Adipocyte (in vitro differentiated cells): ENCODE measurements at regions not wholly inside any gene's neighbourhood (a gene's known extent, or its start where the extent isn't known, plus 50 kb on each side); places are given as distances from the start of the nearest gene placed in this dataset.

Experiments used
- DNase-seq: peaks from one replicate; pipeline ENCODE4 v3.0.0-alpha.2; 2015; ENCODE audit warnings: low read depth
- H3K27me3 ChIP-seq: replicated peaks from 2 replicates; pipeline ENCODE4 v1.7.0; 2013; ENCODE audit warnings: mild to moderate bottlenecking, low read length, moderate library complexity; ENCODE audit not compliant: control insufficient read depth, insufficient read depth
- H3K36me3 ChIP-seq: 2 replicates; pipeline ENCODE4 v1.7.0; 2013; ENCODE audit warnings: low read length, mild to moderate bottlenecking, moderate library complexity; ENCODE audit not compliant: control insufficient read depth, insufficient read depth, severe bottlenecking
- H3K4me1 ChIP-seq: 2 replicates; pipeline ENCODE4 v1.7.0; 2013; ENCODE audit warnings: mild to moderate bottlenecking, low read length, moderate library complexity; ENCODE audit not compliant: control insufficient read depth, insufficient read depth
- H3K4me3 ChIP-seq: 2 replicates; pipeline ENCODE4 v1.7.0; 2013; ENCODE audit warnings: mild to moderate bottlenecking, low read length, moderate library complexity
- H3K9ac ChIP-seq: 2 replicates; pipeline ENCODE4 v1.7.0; 2013; ENCODE audit warnings: mild to moderate bottlenecking, low read length, moderate library complexity
- H3K9me3 ChIP-seq: 2 replicates; pipeline ENCODE4 v1.7.0; 2013; ENCODE audit warnings: mild to moderate bottlenecking, low read length, moderate library complexity; ENCODE audit not compliant: control insufficient read depth

GRCh38 chr12:105943525-105943924 is 195.2 kb downstream of the NUAK1 start:
- Histone ChIP-seq H3K4me3 (no peak overlapping the region), H3K27me3 (no peaks in the 10 kb centered on the region), H3K9ac (no peak overlapping the region), H3K9me3 (no peaks in the 10 kb centered on the region), H3K4me1 (no peaks in the 10 kb centered on the region), H3K36me3 (no peaks in the 10 kb centered on the region)
- DNase-seq: no peak

- no peak for DNase-seq
- Histone ChIP-seq H3K36me3 (no peaks in the 10 kb centered on the region), H3K4me3 (no peak overlapping the region)
Observed at GRCh38 chr12:105944628-105945027, 194.1 kb downstream of the NUAK1 start.

DNA sequence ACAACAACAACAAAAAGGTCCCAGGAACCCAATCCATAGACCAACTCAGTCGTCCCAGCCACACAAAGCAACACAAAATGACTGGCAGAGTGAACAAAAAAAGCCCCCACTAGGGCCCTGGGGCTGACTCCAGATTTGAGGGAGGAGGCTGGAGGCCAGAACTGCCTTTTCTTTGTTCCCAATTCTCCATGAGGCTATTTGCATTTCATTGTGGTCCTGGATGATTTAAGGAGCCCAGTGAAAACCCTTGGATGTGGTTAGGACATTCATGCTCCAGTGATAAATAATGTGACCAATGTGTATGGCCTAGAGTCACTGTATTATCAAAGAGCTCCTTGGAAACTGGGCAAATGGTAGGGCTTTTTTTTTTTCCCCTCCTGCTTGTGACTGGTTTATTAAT is 192.9 kb downstream of the NUAK1 start:
- Histone ChIP-seq H3K27me3 (no peaks in the 10 kb centered on the region), H3K9me3 (no peaks in the 10 kb centered on the region), H3K9ac (no peak overlapping the region), H3K36me3 (no peaks in the 10 kb centered on the region), H3K4me1 (no peaks in the 10 kb centered on the region), H3K4me3 (no peak overlapping the region)
- DNase-seq: no peak

More at GRCh38 chr12:105944628-105945027, 194.1 kb downstream of the NUAK1 start:
- H3K9ac ChIP-seq: no peak overlapping the region
- no peaks in the 10 kb centered on the region for H3K4me1 ChIP-seq
- H3K9me3 ChIP-seq: no peaks in the 10 kb centered on the region
- no peaks in the 10 kb centered on the region for H3K27me3 ChIP-seq

DNA sequence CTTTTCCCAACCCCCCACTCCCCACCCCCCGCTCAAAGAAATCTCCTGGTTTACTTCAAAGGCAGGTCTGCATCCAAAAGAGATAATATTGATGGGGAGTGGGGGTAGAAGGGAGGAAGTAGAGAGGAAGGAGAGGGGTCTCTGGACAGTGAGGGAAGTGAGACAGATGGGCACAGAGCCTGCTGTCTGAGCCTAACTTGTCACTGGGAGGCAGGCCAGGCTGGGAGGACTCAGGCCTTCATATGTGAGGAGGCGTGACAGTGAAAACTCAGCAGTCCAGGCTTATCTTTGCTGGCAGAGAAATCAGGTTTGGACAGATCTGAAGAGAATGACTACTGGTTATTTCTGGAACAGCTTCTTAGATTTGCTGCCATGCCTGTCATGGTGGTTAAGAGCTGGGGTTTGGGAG is 192.3 kb downstream of the NUAK1 start:
- Histone ChIP-seq H3K27me3 (no peaks in the 10 kb centered on the region), H3K36me3 (no peaks in the 10 kb centered on the region), H3K4me1 (no peaks in the 10 kb centered on the region), H3K9ac (no peak overlapping the region), H3K9me3 (no peaks in the 10 kb centered on the region), H3K4me3 (no peak overlapping the region)
- DNase-seq: no peak

GRCh38 chr12:105947906-105948305 is 190.8 kb downstream of the NUAK1 start:
- Histone ChIP-seq H3K27me3 (no peaks in the 10 kb centered on the region), H3K36me3 (no peaks in the 10 kb centered on the region), H3K9ac (no peak overlapping the region), H3K4me3 (no peak overlapping the region), H3K9me3 (no peaks in the 10 kb centered on the region), H3K4me1 (no peaks in the 10 kb centered on the region)
- no peak for DNase-seq

DNA sequence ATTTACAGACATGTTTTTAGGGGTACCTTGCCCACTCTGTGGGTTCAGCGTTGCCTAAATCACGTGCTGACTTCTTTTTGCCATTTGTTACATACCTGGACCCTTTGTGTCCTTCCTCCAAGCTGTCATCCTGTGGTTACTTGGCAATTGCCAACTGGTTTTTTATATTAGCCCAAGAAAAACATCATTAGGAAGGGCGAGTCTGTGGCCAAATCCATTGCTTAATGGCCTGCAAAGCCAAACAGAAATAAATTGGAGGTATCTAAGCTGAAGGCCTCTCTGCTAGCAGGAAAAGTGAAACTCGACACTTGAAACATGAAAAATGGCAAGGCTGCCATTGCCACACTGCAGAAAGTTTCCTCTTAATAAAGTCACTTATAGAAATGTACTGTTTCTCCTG is 190.4 kb downstream of the NUAK1 start:
- Histone ChIP-seq H3K9me3 (no peaks in the 10 kb centered on the region), H3K9ac (no peak overlapping the region), H3K4me3 (no peak overlapping the region), H3K36me3 (no peaks in the 10 kb centered on the region), H3K4me1 (no peaks in the 10 kb centered on the region), H3K27me3 (no peaks in the 10 kb centered on the region)
- DNase-seq: peak; percentile 48

DNA sequence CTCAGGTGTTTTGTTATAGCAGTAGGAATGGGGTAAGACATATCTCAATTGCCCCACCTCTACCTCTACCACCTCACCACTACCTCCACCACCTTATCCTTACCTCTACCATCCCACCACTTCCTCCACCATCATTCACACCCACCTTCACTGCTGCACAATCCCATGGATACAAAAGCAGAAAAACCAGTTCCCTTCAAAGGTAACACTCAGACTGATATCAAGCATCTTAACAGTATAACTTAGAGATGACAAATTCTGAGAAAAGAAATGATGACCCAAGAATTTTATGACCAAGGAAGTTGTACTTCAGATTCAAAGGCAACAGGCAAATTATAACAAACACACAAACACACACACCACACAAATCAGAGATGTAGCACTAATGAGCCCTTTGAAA is 189.4 kb downstream of the NUAK1 start:
- H3K4me3 ChIP-seq: no peak overlapping the region
- no peaks in the 10 kb centered on the region for H3K27me3 ChIP-seq
- no peak for DNase-seq
- no peaks in the 10 kb centered on the region for H3K9me3 ChIP-seq
- no peaks in the 10 kb centered on the region for H3K4me1 ChIP-seq
- H3K36me3 ChIP-seq: no peaks in the 10 kb centered on the region
- no peak overlapping the region for H3K9ac ChIP-seq

DNA sequence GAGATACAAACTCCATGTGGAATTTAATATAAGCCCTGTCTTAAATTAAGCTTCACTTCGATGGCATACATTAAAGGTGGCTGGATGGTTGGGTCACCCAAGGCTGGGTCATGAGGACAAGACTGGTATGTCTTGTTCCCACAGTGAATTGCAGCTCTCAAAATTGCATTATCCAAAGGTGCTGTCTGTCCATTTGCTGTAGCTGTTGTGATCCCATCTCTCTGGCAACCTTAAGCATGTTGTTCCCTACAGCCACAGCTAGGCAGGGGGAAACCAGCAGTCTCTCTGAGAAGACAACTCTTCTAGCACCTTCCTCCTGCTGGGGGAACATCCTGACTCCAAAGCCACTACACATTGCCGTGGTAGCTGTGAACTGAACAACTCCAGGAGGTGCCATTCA is 187.0 kb downstream of the NUAK1 start:
- no peaks in the 10 kb centered on the region for H3K36me3 ChIP-seq
- no peak overlapping the region for H3K9ac ChIP-seq
- no peak for DNase-seq
- peaks cover 20% of the 10 kb centered on the region for H3K4me1 ChIP-seq
- no peaks in the 10 kb centered on the region for H3K27me3 ChIP-seq
- H3K9me3 ChIP-seq: no peaks in the 10 kb centered on the region
- no peak overlapping the region for H3K4me3 ChIP-seq

GRCh38 chr12:105954951-105955931 is 183.5 kb downstream of the NUAK1 start:
- H3K9ac ChIP-seq: peak overlapping the region; percentile 41
- H3K4me1 ChIP-seq: peaks cover 20% of the 10 kb centered on the region
- H3K9me3 ChIP-seq: no peaks in the 10 kb centered on the region
- peak; percentile 69 for DNase-seq
- no peaks in the 10 kb centered on the region for H3K36me3 ChIP-seq
- peaks cover 9% of the 10 kb centered on the region for H3K27me3 ChIP-seq
- H3K4me3 ChIP-seq: no peak overlapping the region

GRCh38 chr12:105955976-105956375 is 182.8 kb downstream of the NUAK1 start:
- no peaks in the 10 kb centered on the region for H3K36me3 ChIP-seq
- DNase-seq: no peak
- H3K27me3 ChIP-seq: peaks cover 9% of the 10 kb centered on the region
- no peak overlapping the region for H3K9ac ChIP-seq
- H3K4me1 ChIP-seq: peaks cover 20% of the 10 kb centered on the region
- no peaks in the 10 kb centered on the region for H3K9me3 ChIP-seq
- H3K4me3 ChIP-seq: no peak overlapping the region

DNA sequence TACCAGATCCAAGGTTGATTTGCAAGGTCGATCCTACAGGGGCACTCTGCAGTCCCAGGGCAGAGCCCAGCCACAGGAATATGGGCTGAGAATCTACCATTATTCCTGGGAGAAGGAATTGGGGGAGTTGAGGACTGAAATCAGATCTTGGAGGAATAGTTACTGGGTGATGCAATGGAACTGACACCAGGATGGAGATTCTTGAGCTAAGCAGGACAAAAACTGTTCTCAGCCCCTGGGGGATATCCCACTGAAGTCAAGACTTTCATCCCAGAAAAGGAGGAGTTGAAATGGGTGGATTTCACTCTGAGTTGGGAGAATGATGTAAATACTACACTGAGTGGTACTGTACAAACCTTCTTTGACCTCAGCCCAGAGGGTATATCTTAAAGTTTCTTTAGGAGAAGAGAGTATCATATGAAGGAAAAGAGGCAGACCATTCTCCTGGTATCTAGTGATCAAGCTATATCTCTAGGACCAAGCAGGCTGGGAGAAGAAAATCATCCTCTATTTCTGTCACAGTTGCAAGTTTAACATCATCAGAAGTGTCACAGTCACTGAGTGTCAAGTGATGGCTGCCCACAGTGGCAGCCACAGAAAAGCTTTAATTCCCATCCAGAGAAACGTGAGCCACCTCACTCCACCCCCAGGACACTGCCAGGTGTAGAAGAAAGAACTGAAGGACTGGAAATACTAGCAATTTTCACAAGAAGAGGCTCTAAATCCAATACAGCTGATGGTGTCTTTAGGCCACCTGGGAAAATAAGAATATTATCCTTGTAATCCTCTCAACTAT is 181.9 kb downstream of the NUAK1 start:
- Histone ChIP-seq H3K36me3 (no peaks in the 10 kb centered on the region), H3K4me1 (peaks cover 20% of the 10 kb centered on the region), H3K4me3 (no peak overlapping the region), H3K9ac (no peak overlapping the region), H3K9me3 (no peaks in the 10 kb centered on the region), H3K27me3 (peaks cover 9% of the 10 kb centered on the region)
- no peak for DNase-seq
